ENCODE measurements at regions not wholly inside any gene's neighbourhood (a gene's known extent, or its start where the extent isn't known, plus 50 kb on each side); places are given as distances from the start of the nearest gene placed in this dataset.

DNA sequence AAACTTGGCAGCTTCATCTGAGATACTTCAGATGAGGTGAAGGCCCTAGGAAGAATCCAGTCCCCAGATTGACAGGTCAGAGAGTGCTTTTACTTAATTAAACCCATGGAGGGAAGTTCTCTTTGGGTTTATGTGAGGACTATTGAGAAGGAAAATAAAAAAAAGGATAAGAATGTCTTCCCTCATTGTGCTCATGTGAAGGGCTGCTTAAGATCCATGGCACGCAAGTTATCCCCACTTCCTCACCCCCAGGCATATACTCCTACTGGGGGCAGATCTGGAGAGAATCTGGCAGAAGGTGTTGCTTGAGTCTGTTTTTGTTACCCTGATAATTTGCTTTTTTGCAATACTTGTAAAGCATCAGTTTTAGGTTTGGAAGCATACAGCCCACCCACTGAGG is 322.9 kb upstream of the TFAP2D start:
- TF ChIP-seq, protein P1, sequence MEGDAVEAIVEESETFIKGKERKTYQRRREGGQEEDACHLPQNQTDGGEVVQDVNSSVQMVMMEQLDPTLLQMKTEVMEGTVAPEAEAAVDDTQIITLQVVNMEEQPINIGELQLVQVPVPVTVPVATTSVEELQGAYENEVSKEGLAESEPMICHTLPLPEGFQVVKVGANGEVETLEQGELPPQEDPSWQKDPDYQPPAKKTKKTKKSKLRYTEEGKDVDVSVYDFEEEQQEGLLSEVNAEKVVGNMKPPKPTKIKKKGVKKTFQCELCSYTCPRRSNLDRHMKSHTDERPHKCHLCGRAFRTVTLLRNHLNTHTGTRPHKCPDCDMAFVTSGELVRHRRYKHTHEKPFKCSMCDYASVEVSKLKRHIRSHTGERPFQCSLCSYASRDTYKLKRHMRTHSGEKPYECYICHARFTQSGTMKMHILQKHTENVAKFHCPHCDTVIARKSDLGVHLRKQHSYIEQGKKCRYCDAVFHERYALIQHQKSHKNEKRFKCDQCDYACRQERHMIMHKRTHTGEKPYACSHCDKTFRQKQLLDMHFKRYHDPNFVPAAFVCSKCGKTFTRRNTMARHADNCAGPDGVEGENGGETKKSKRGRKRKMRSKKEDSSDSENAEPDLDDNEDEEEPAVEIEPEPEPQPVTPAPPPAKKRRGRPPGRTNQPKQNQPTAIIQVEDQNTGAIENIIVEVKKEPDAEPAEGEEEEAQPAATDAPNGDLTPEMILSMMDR (IDR thresholded peaks at IDR 0.05), result no peak
- TF ChIP-seq EZH2 (IDR thresholded peaks at IDR 0.05), result no peak
- no peak for TF ChIP-seq EZH2phosphoT487 (IDR thresholded peaks at IDR 0.05)

All from neural progenitor cell (in vitro differentiated cells).